ENCODE measurements at regions not wholly inside any gene's neighbourhood (a gene's known extent, or its start where the extent isn't known, plus 50 kb on each side); places are given as distances from the start of the nearest gene placed in this dataset.
"Not testable (repeated sequence)": the region's sequence is repeated elsewhere in the genome, so short reads cannot be mapped to it uniquely, and the experiment has no call there.

- not testable (repeated sequence) for DNase-seq
Measured at GRCh38 chr10:90034862-90035261, 333.5 kb downstream of the KIF20B start.

- DNase-seq = no peak
Measured at GRCh38 chr10:90041585-90041984, 340.2 kb downstream of the KIF20B start.

DNA sequence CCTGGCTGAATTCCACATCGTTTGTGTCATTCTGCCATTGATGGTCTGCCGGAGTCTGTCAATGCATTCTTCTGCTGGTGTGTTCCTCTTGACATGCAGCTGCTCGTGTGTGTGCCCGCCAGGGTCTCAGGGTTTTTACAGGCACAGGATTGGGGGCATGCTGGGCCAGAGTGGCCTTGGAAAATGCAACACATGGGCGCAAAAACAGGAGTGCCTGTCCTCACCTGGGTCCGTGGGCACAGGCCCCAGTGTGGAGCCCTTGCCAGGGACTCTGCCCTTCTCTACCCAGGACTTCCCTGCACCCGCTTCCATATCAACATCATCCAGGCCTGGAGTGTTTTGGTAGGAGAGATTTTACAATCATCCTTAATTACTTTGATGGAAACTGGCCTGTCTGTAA, 340.7 kb downstream of the KIF20B start:
- no peak for DNase-seq

DNA sequence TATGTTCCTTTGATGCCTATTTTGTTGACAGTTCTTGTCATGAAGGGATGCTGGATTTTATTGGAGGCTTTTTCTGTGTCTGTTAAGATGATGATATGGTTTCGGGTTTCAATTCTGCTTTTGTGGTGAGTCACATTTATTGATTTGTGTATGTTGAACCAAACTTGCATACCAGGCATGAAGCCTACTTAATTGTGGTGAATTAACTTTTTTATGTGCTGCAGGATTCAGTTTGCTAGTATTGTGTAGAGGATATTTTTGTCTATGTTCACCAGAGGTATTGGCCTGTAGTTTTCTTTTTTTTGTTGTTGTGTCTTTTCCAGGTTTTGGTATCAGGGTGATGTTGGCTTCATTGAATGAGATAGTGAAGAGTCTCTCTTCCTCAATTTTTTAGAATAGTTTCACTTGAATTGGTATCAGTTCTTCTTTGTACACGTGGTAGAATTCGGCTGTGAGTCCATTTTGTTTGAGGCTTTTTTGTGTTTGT, 345.9 kb downstream of the KIF20B start:
- DNase-seq = no peak

DNA sequence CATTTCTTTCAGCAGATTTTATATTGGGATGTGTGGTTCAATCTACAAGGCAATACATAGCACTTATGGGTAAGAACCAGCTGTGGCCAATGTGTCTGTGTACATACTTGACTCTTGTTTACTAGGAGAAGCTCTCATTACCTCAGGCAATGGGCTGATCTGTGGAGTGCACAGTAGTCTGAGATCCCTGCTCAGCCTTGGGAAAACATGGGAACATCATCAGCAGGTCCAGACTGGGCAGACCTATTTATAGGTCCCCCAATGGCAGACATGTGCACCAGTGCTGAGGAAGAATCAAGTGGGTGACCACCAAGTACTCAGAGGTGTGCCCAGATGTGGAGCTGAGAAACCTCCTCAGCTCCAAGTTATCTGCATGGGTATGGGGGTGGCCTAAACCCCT, 349.7 kb downstream of the KIF20B start:
- DNase-seq = no peak

- no peak for DNase-seq
Measured at GRCh38 chr10:90051474-90051873, 350.1 kb downstream of the KIF20B start.

DNA sequence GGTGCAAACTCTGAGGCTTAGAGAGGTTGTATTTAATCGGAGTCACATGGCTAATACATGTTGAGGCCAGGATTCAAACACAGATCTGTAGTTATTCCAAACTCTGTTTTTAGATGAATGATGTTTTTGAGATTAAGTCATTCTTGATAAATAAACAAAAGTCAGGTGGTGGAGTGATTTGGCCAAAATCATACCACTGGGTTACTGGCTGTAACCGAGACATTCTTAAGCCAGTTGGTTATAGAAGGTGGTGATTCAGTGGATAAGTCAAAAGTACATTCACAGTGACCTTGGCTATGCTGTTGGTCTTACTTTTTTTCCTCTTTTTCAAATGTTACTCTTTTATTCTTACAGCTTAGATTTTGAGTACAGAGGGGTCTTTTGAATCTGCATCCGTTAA, 361.4 kb downstream of the KIF20B start:
- no peak for DNase-seq

- no peak for DNase-seq
Measured at GRCh38 chr10:90064295-90064694, 362.9 kb downstream of the KIF20B start.

DNA sequence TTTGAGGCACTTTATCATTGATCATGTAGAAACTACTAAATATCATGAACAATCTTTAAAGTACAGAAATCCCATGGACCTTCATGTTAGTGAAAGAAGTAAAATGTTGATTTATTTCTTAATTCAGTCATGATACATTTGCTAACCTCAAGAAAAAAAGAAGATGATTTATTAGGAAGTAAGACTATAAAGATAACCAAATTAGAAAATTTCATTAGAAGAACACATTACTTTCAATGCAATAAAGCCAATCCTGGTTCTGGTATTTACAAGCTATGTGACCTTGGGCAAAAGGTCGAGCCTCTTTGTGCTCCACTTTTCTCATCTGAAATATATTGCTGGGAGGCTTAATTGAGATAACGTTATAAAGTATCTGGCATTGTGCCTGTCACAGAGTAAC, 365.0 kb downstream of the KIF20B start:
- no peak for DNase-seq

DNA sequence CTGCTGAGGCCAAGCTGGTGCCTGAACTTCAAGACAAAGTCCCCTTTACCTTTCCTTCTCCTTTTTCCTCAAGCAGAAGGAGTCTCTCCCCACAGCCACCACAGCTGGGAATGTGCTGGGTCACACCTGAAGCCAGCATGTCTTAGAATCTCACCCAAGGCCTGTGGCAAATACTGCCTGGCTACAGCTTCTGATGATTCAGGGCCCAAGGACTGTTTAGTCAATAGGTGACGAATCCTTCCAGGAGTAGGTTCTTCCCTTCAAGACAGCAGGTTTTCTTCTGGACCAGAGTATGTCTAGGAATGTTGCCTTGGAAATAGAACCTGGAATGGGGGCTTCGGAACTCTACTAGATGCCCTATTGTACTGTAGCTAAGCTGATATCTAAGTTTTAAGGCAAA, 374.6 kb downstream of the KIF20B start:
- no peak for DNase-seq

DNA sequence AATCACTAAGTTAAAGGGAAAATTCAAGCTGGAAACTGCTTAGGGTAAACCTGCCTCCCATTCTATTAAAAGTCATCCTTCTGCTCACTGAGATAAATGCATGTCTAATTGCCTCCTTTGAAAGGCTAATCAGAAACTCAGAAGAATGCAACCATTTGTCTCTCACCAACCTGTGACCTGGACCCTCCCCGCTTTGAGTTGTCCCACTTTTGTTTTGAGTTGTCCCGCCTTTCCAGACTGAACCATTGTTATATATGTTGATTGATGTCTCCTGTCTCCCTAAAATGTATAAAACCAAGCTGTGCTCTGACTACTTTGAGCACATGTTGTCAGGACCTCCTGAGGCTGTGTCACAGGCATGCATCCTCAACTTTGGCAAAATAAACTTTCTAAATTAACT, 378.4 kb downstream of the KIF20B start:
- no peak for DNase-seq

DNA sequence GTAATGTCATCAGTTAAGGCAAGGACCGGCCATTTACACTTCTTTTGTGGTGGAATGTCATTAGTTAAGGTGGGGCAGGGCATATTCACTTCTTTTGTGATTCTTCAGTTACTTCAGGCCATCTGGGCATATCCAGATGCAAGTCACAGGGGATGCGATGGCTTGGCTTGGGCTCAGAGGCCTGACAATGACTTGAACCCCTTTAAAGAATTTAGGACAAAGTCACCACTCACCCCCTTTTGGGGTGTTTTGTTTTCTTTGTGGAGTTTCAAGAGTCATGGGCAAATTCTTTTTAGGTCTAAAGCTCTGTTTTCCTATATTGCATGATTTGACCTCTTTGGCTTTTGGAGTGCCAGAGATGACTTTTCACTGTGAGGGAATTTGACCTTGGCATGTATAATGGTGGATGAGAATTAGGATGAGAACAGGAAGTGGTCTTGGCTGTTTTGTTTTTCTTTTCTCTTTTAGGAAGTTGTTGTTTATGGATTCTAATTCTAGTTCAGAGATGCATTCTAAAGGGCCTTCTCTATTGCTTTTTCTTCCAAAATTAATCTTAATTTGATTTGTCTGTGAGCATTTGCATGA, 385.3 kb downstream of the KIF20B start:
- DNase-seq = not testable (repeated sequence)

GRCh38 chr10:90087197-90088023, 386.0 kb downstream of the KIF20B start:
- peak; percentile 37 for DNase-seq

DNA sequence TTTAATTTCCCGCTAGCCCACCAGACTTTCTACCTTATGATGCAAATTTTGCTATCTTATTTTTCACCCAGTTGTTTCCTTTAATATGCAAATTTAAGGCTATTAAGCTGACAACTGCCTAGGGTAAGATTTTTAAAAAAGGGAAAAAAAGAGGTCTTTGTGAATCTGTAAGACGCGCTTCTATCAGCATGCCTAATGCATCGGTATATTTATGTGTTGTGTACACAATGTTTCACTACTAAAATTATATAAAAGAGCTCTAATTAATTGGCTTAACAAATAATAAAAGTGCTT, 386.6 kb downstream of the KIF20B start:
- no peak for DNase-seq

DNA sequence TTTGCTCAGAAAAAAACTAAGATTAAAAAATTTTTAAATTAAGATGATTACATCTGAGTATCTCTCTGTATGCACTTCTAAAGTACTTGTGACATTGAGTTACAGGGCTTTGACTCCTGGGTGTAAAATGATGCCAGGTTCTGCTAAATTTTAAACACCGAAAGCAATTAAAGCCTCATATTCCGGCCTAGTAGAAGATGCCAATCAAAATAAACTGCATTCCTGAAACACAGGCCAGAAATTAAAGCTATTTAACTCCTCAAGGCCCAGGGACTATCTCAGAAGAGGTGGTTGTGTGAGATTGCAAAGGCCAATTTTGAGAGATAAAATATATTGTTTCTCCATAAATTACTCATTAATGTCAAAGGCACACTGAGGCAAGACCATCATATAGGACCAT, 388.3 kb downstream of the KIF20B start:
- no peak for DNase-seq

GRCh38 chr10:90096196-90096595, 394.8 kb downstream of the KIF20B start:
- no peak for DNase-seq

- DNase-seq = not testable (repeated sequence)
Measured at GRCh38 chr10:90107581-90107980, 406.2 kb downstream of the KIF20B start.

DNA sequence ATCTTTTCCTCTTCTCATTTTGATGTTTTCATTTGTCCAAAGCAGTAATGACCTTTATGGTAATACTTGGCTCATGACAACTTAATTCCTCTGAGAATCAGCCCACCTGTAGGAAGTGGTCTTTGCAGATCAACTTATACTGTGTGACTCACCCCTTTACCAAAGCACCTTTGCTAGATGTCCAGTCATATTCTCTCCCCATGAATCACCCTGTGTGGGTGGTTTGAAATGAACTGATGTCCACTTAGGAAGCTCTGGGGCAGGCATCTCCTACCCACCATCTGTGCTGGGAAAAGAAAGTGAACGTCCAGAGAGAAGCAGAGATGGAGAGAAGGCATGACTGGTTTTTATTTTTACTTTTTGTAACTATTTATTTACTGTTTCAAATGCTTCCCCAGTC, 410.3 kb downstream of the KIF20B start:
- no peak for DNase-seq

DNA sequence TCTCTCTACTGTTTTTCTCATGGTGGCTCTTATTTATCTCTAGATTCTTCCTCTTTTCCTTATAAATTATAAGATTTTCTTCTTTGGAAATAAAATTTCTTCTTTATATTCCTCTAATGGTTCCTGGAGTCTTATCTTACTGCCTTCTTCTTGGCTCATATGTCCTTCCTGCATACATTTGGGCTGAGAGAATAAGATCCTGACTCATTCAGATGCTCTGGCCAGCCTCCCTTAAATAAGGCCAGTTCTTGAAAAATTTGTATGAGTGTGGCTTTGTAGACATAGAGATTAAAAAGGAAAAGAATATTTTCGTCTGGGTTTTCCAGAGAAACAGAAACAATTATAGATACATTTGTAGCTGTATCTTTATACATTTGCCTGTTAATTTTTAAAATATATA, 411.3 kb downstream of the KIF20B start:
- DNase-seq = no peak

DNA sequence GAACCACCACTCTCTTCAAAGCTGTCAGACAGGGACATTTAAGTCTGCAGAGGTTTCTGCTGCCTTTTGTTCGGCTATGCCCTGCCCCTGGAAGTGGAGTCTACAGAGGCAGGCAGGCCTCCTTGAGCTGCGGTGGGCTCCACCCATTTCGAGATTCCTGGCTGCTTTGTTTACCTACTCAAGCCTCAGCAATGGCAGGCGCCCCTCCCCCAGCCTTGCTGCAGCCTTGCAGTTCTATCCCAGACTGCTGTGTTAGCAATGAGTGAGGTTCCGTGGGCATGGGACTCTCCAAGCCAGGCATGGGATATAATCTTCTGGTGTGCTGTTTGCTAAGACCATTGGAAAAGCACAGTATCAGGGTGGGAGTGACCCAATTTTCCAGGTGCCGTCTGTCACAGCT, 417.2 kb downstream of the KIF20B start:
- not testable (repeated sequence) for DNase-seq

DNA sequence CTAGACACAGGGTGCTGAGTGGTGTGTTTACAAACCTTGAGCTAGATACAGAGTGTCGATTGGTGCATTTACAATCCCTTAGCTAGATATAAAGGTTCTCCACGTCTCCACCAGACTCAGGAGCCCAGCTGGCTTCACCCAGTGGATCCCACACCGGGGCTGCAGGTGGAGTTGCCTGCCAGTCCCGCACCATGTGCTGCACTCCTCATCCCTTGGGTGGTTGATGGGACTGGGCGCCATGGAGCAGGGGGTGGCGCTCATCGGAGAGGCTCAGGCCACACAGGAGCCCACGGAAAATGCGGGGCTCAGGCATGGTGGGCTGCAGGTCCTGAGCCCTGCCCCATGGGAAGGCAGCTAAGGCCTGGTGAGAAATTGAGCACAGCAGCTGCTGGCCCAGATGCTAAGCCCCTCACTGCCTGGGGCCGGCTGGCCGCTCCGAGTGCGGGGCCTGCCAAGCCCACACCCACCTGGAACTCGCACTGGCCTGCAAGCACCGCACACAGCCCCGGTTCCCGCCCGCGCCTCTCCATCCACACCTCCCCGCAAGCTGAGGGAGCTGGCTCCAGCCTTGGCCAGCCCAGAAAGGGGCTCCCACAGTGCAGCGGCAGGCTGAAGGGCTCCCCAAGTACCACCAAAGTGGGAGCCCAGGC, 418.4 kb downstream of the KIF20B start:
- not testable (repeated sequence) for DNase-seq

DNA sequence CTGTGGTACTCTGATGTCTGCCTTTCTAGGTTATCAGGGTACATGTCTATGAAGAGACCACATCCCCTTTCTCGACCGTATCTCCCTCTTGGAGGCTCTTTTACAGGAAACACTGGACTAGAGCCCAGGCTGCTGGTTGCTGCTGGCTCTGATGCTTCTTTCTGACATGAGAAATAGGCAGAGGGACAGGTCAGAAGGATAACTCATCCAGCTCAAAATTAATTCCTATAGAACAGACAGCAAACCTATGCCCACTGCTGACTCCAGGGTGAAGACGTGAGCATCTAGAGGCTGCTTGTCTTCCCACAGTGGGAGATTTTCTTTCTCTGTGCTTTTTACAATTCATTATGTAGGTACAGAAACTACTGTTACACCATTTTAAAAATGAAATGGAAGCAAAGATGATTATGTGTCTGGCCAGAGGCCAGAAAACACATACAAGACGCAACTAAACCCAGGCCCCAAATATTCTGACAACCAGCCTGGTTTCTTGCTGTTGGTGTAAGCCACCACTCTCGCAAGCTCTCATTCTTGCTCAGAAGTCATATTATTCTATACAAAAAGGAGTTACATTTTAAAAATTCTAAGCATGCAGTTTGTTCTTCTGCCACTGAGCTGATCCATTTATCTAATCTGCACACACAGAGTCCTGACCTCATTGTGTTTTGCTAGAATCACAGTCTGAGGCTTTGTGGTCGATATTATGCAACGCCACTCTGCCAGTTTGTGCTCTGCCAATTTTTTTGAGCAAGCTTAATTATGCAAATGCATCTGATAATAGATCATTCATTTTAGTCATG, 424.3 kb downstream of the KIF20B start:
- no peak for DNase-seq

- DNase-seq = no peak
Measured at GRCh38 chr10:90126256-90126595, 424.8 kb downstream of the KIF20B start.
